IMR-90 (cell line): ENCODE measurements at regions not wholly inside any gene's neighbourhood (a gene's known extent, or its start where the extent isn't known, plus 50 kb on each side); places are given as distances from the start of the nearest gene placed in this dataset.

Source experiments
- ATAC-seq: fragments of 200-7000 bp; cut with Tn5 transposase; 2 replicates; pipeline ENCODE4 v1.9.1; 2020; ENCODE audit warnings: low read depth, mild to moderate bottlenecking, moderate library complexity
- BruUV-seq: library from RNA; stranded (reverse); fragments of 400-500 nt; replicated peaks from 2 replicates; lab custom pipeline; 2021; lab: Mats Ljungman, UMichigan
- CTCF ChIA-PET: fragments of 300-600 bp; formaldehyde crosslinking; extraction: SDS; loops from one replicate; lab custom pipeline; 2021; ENCODE audit warnings: antibody characterized with exemption; lab: Yijun Ruan, JAX
- POLR2A ChIA-PET: fragments of 300-600 bp; sonication (Branson Sonifier 250); formaldehyde crosslinking; loops from one replicate; lab custom pipeline; 2022; ENCODE audit warnings: antibody characterized with exemption; ENCODE audit not compliant: unreplicated experiment; lab: Charles Lee
- DNase-seq: peaks from one replicate; pipeline ENCODE4 v3.0.0; 2013
- H2AFZ ChIP-seq: replicated peaks from 2 replicates; pipeline ENCODE3; 2013; ENCODE audit warnings: low read length, mild to moderate bottlenecking; ENCODE audit not compliant: poor library complexity
- H2AK5ac ChIP-seq: 2 replicates; pipeline ENCODE4 v1.6.1; 2013; ENCODE audit warnings: low read depth, low read length, inconsistent platforms
- H2AK9ac ChIP-seq: replicated peaks from 2 replicates; pipeline ENCODE3; 2013; ENCODE audit warnings: mild to moderate bottlenecking, low read depth, low read length, moderate library complexity; ENCODE audit not compliant: poor library complexity
- H2BK120ac ChIP-seq: 2 replicates; pipeline ENCODE4 v1.6.1; 2013; ENCODE audit warnings: low read depth, low read length, inconsistent platforms
- H2BK15ac ChIP-seq: 3 replicates; pipeline ENCODE4 v1.6.1; 2013; ENCODE audit warnings: low read depth, low read length, inconsistent platforms
- H2BK20ac ChIP-seq: 2 replicates; pipeline ENCODE4 v1.6.1; 2013; ENCODE audit warnings: low read depth, mild to moderate bottlenecking, inconsistent platforms, low read length, moderate library complexity
- H2BK5ac ChIP-seq: 2 replicates; pipeline ENCODE4 v1.6.1; 2013; ENCODE audit warnings: mild to moderate bottlenecking, low read depth, low read length, inconsistent platforms; ENCODE audit not compliant: poor library complexity, severe bottlenecking
- H3K14ac ChIP-seq: replicated peaks from 2 replicates; pipeline ENCODE4 v1.6.1; 2013; ENCODE audit warnings: low read depth, low read length, inconsistent platforms
- H3K18ac ChIP-seq: 2 replicates; pipeline ENCODE4 v1.6.1; 2013; ENCODE audit warnings: low read depth, low read length, control low read depth
- H3K23ac ChIP-seq: 2 replicates; pipeline ENCODE4 v1.6.1; 2013; ENCODE audit warnings: low read depth, low read length, inconsistent platforms
- H3K27ac ChIP-seq: 2 replicates; pipeline ENCODE4 v1.5.1; 2013; ENCODE audit warnings: mild to moderate bottlenecking, control low read depth, low read length; ENCODE audit not compliant: insufficient read depth
- H3K27me3 ChIP-seq: 2 replicates; pipeline ENCODE4 v1.6.1; 2013; ENCODE audit warnings: low read length; ENCODE audit not compliant: control insufficient read depth, insufficient read depth
- H3K36me3 ChIP-seq: 2 replicates; pipeline ENCODE4 v1.6.1; 2013; ENCODE audit warnings: low read length, mixed read lengths; ENCODE audit not compliant: control insufficient read depth, insufficient read depth
- H3K4ac ChIP-seq: 2 replicates; pipeline ENCODE4 v1.6.1; 2013; ENCODE audit warnings: low read depth, low read length, inconsistent platforms
- H3K4me1 ChIP-seq: 2 replicates; pipeline ENCODE4 v1.6.1; 2013; ENCODE audit warnings: low read length, mixed read lengths; ENCODE audit not compliant: control insufficient read depth, insufficient read depth
- H3K4me2 ChIP-seq: 2 replicates; pipeline ENCODE4 v1.6.1; 2013; ENCODE audit warnings: low read depth, mild to moderate bottlenecking, control low read depth, low read length, moderate library complexity
- H3K4me3 ChIP-seq: 2 replicates; pipeline ENCODE4 v1.5.1; 2013; ENCODE audit warnings: low read depth, mild to moderate bottlenecking, control low read depth, low read length, moderate library complexity; ENCODE audit not compliant: insufficient read depth
- H3K56ac ChIP-seq: 2 replicates; pipeline ENCODE4 v1.6.1; 2013; ENCODE audit warnings: low read length, inconsistent platforms; ENCODE audit not compliant: insufficient read depth; ENCODE audit errors: extremely low read depth
- H3K79me1 ChIP-seq, 2 experiments: 2 replicates each; pipeline ENCODE4 v1.6.1; 2013; ENCODE audit warnings: low read length in 2 of 2, inconsistent platforms in 1 of 2, low read depth in 1 of 2
- H3K9ac ChIP-seq: 2 replicates; pipeline ENCODE4 v1.6.1; 2013; ENCODE audit warnings: low read depth, low read length, control low read depth
- H3K9me1 ChIP-seq: 2 replicates; pipeline ENCODE4 v1.6.1; 2013; ENCODE audit warnings: low read length, inconsistent platforms; ENCODE audit not compliant: insufficient read depth
- H3K9me3 ChIP-seq: 2 replicates; pipeline ENCODE4 v1.6.1; 2013; ENCODE audit warnings: low read length; ENCODE audit not compliant: control insufficient read depth, insufficient read depth
- H4K20me1 ChIP-seq: 2 replicates; pipeline ENCODE4 v1.6.1; 2013; ENCODE audit warnings: low read length, inconsistent platforms; ENCODE audit not compliant: insufficient read depth
- H4K5ac ChIP-seq: 2 replicates; pipeline ENCODE4 v1.6.1; 2013; ENCODE audit warnings: mild to moderate bottlenecking, low read depth, low read length, control low read depth
- H4K8ac ChIP-seq, 2 experiments: 2 replicates each; pipeline ENCODE4 v1.6.1; 2013; ENCODE audit warnings: low read depth in 2 of 2, low read length in 2 of 2, control low read depth in 1 of 2, inconsistent platforms in 1 of 2
- H4K91ac ChIP-seq: 2 replicates; pipeline ENCODE4 v1.6.1; 2013; ENCODE audit warnings: low read depth, low read length, inconsistent platforms; ENCODE audit not compliant: insufficient read depth
- BHLHE40 ChIP-seq: fragments of 150-350 bp; IDR thresholded peaks from 2 replicates; pipeline ENCODE4 v1.6.1; 2016; ENCODE audit warnings: mild to moderate bottlenecking, low read depth, low read length
- CEBPB ChIP-seq: IDR thresholded peaks from 2 replicates; pipeline ENCODE4 v1.6.1; 2012; ENCODE audit warnings: low read depth, low read length, improper control_type of control experiment
- CHD1 ChIP-seq: IDR thresholded peaks from 2 replicates; pipeline ENCODE4 v1.6.1; 2012; ENCODE audit warnings: low read depth, low read length, improper control_type of control experiment
- FOS ChIP-seq: fragments of 150-350 bp; IDR thresholded peaks from 2 replicates; pipeline ENCODE4 v1.6.1; 2016; ENCODE audit warnings: low read depth, low read length
- MAFK ChIP-seq: IDR thresholded peaks from 2 replicates; pipeline ENCODE4 v1.6.1; 2012; ENCODE audit warnings: low read depth, low read length, improper control_type of control experiment
- MAZ ChIP-seq: IDR thresholded peaks from 2 replicates; pipeline ENCODE4 v1.6.1; 2012; ENCODE audit warnings: low read depth, mild to moderate bottlenecking, low read length, improper control_type of control experiment, moderate library complexity, borderline replicate concordance
- MXI1 ChIP-seq: IDR thresholded peaks from 2 replicates; pipeline ENCODE4 v1.6.1; 2012; ENCODE audit warnings: low read depth, mild to moderate bottlenecking, low read length, moderate library complexity, borderline replicate concordance
- NFE2L2 ChIP-seq: fragments of 150-350 bp; IDR thresholded peaks from 2 replicates; pipeline ENCODE4 v1.6.1; 2016; ENCODE audit warnings: low read depth, mild to moderate bottlenecking, low read length
- POLR2A ChIP-seq: IDR thresholded peaks from 2 replicates; pipeline ENCODE4 v1.6.1; 2012; ENCODE audit warnings: mild to moderate bottlenecking, low read depth, low read length
- RCOR1 ChIP-seq: IDR thresholded peaks from 2 replicates; pipeline ENCODE4 v1.6.1; 2012; ENCODE audit warnings: mild to moderate bottlenecking, low read length, improper control_type of control experiment; ENCODE audit not compliant: insufficient replicate concordance
- RFX5 ChIP-seq: IDR thresholded peaks from 2 replicates; pipeline ENCODE4 v1.8.0; 2012; ENCODE audit warnings: low read depth, mild to moderate bottlenecking, low read length, moderate library complexity
- SMC3 ChIP-seq: fragments of 150-350 bp; IDR thresholded peaks from 2 replicates; pipeline ENCODE4 v1.6.1; 2016; ENCODE audit warnings: low read depth, mild to moderate bottlenecking, antibody characterized with exemption, low read length, moderate library complexity
- USF2 ChIP-seq: fragments of 150-350 bp; IDR thresholded peaks from 2 replicates; pipeline ENCODE4 v1.6.1; 2017; ENCODE audit warnings: mild to moderate bottlenecking, antibody characterized with exemption, low read length, low read depth
- WGBS, 2 experiments: methylation state at CpG; one replicate each; pipeline versions ENCODE4 v1.1.5 to v1.1.7; 2013; ENCODE audit warnings: missing lambda C conversion rate in 2 of 2; ENCODE audit not compliant: insufficient read length in 1 of 2; ENCODE audit errors: extremely low coverage in 2 of 2; 5-methylcytosine and 5-hydroxymethylcytosine counted together
- dilution Hi-C: fragments of 300-500 bp; cut with HindIII; formaldehyde crosslinking; loops from one replicate; pipeline ENCODE4 v1.14.3; 2018; ENCODE audit warnings: low sequenced_read_pairs; ENCODE audit not compliant: unreplicated experiment
- in situ Hi-C: fragments of 300-500 bp; cut with MboI; formaldehyde crosslinking; loops from 3 replicates; pipeline ENCODE4 v1.14.3; 2019; ENCODE audit warnings: low sequenced_read_pairs, inconsistent platforms, mixed read lengths
- intact Hi-C: fragments of 100-400 bp; cut with micrococcal nuclease; formaldehyde crosslinking; loops from 2 replicates; pipeline ENCODE4 v1.10.0; 2022

DNA sequence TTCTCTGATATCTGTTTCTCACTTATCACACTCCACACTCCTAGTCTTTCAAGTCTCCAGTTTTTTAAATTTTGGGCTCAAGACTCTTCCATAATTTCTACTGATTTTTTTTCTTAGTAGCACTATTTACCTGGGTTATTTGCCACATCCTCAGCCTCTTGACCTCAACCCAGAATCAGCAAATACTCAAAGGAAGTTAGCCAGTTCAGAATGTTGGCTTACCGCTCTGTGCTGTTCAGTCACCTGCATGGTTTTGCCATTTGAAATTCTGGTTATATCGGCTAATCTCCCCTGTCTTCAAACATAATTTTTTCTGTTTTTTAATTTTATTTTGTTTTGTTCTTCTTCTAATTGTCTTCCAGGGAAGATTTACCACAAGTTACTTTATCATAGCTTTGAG, 412.6 kb downstream of the PTH2R start:
- intact Hi-C loops (no loop called here), in situ Hi-C loops (no loop called here)
- POLR2A ChIA-PET, result no interaction called here

More for the DNA sequence above, 412.6 kb downstream of the PTH2R start:
- Histone ChIP-seq H3K4me2 (no peak overlapping the region), H4K8ac (no peak overlapping the region), H4K20me1 (no peaks in the 10 kb centered on the region), H2AFZ (no peak overlapping the region), H3K79me1 (no peaks in the 10 kb centered on the region), H2BK5ac (no peak overlapping the region), H3K9me1 (no peaks in the 10 kb centered on the region), H3K56ac (no peak overlapping the region), H2BK15ac (no peak overlapping the region), H2AK5ac (no peak overlapping the region), H2BK120ac (no peak overlapping the region), H4K5ac (no peak overlapping the region), H2AK9ac (no peak overlapping the region), H3K4me1 (no peaks in the 10 kb centered on the region), H3K36me3 (no peaks in the 10 kb centered on the region), H3K18ac (no peak overlapping the region), H3K4ac (no peak overlapping the region), H3K9ac (no peak overlapping the region), H4K91ac (no peak overlapping the region), H3K4me3 (no peak overlapping the region), H3K14ac (no peak overlapping the region), H3K27ac (no peak overlapping the region), H3K23ac (no peak overlapping the region), H3K27me3 (no peaks in the 10 kb centered on the region), H2BK20ac (no peak overlapping the region), H3K9me3 (no peaks in the 10 kb centered on the region; the same call in 1 of the 2 replicates)
- BruUV-seq, result no TSS peak
- dilution Hi-C loops, result no loop called here
- CTCF ChIA-PET, result no interaction called here
- no peak for TF ChIP-seq FOS
- TF ChIP-seq POLR2A, result no peak
- no peak for TF ChIP-seq RFX5
- no peak for TF ChIP-seq MXI1
- TF ChIP-seq MAZ, result no peak
- no peak for TF ChIP-seq USF2
- TF ChIP-seq RCOR1, result no peak
- no peak for TF ChIP-seq SMC3
- TF ChIP-seq CHD1, result no peak
- no peak for TF ChIP-seq CEBPB
- no peak for TF ChIP-seq NFE2L2
- no peak for TF ChIP-seq BHLHE40
- TF ChIP-seq MAFK, result no peak
- WGBS, 2 experiments, result no CpG with 5 or more reads among the region's 2 CpGs
- DNase-seq (no peak), ATAC-seq (no peak)
